OCI-LY3 (cell line): ENCODE measurements at regions not wholly inside any gene's neighbourhood (a gene's known extent, or its start where the extent isn't known, plus 50 kb on each side); places are given as distances from the start of the nearest gene placed in this dataset.

Experiments used
- H2AFZ ChIP-seq: fragments of 200-600, 300-600 bp; shearing (Covaris generic); 2 replicates; pipeline ENCODE4 v1.6.0; 2014; ENCODE audit warnings: antibody characterized with exemption, low read depth, low read length
- H3K27ac ChIP-seq: fragments of 200-600, 300-600 bp; sonication (generic); 2 replicates; pipeline ENCODE4 v1.5.1; 2014; ENCODE audit warnings: mild to moderate bottlenecking, low read length, moderate library complexity, mixed read lengths
- H3K27me3 ChIP-seq: fragments of 200-600, 300-600 bp; sonication (generic); 2 replicates; pipeline ENCODE4 v1.6.1; 2014; ENCODE audit warnings: low read depth, low read length, mixed read lengths
- H3K36me3 ChIP-seq: fragments of 200-600, 300-600 bp; sonication (generic); replicated peaks from 2 replicates; pipeline ENCODE3; 2014; ENCODE audit warnings: low read depth, low read length, mixed read lengths
- H3K4me1 ChIP-seq: fragments of 300-600, 200-600 bp; sonication (generic); 2 replicates; pipeline ENCODE4 v1.6.1; 2014; ENCODE audit warnings: low read length, mixed read lengths
- H3K4me2 ChIP-seq: fragments of 200-600, 300-600 bp; sonication (generic); 2 replicates; pipeline ENCODE4 v1.6.1; 2014; ENCODE audit warnings: low read length, mixed read lengths
- H3K4me3 ChIP-seq: fragments of 300-600, 200-600 bp; sonication (generic); 2 replicates; pipeline ENCODE4 v1.5.1; 2014; ENCODE audit warnings: antibody characterized with exemption, mild to moderate bottlenecking, low read length, moderate library complexity
- H3K79me2 ChIP-seq: fragments of 300-600, 200-600 bp; shearing (Covaris generic); 2 replicates; pipeline ENCODE4 v1.6.1; 2014; ENCODE audit warnings: mild to moderate bottlenecking, low read length, mixed read lengths
- H3K9ac ChIP-seq: fragments of 300-600, 200-600 bp; shearing (Covaris generic); 2 replicates; pipeline ENCODE4 v1.6.0; 2014; ENCODE audit warnings: mild to moderate bottlenecking, low read length, moderate library complexity
- H3K9me3 ChIP-seq: fragments of 200-600, 300-600 bp; shearing (Covaris generic); 2 replicates; pipeline ENCODE4 v1.6.1; 2014; ENCODE audit warnings: low read length, mixed read lengths; ENCODE audit not compliant: insufficient read depth
- H4K20me1 ChIP-seq: fragments of 200-600, 300-600 bp; sonication (generic); 2 replicates; pipeline ENCODE4 v1.6.1; 2016; ENCODE audit warnings: low read length, mixed read lengths; ENCODE audit not compliant: insufficient read depth
- CTCF ChIP-seq: fragments of 200-600, 300-600 bp; sonication (generic); IDR thresholded peaks from 2 replicates; pipeline ENCODE4 v1.5.1; 2014; ENCODE audit warnings: antibody characterized with exemption, low read length, low read depth
- EZH2phosphoT487 ChIP-seq: fragments of 200-600 bp; shearing (Covaris generic); IDR thresholded peaks from 2 replicates; pipeline ENCODE4 v1.6.1; 2018; ENCODE audit warnings: antibody characterized with exemption, mixed run types, low read depth

- no peaks in the 10 kb centered on the region for H3K9me3 ChIP-seq
- TF ChIP-seq CTCF, result no peak
- no peak for TF ChIP-seq EZH2phosphoT487
- H3K27ac ChIP-seq, result no peak overlapping the region
These were observed 139.4 kb downstream of the OAT start for GRCh38 chr10:124279298-124279697.

GRCh38 chr10:124278356-124278755 is 140.4 kb downstream of the OAT start:
- TF ChIP-seq CTCF, result no peak
- no peak for TF ChIP-seq EZH2phosphoT487
- H3K27ac ChIP-seq, result no peak overlapping the region

More at GRCh38 chr10:124279298-124279697, 139.4 kb downstream of the OAT start:
- H4K20me1 ChIP-seq, result no peaks in the 10 kb centered on the region
- H3K4me1 ChIP-seq, result no peaks in the 10 kb centered on the region
- no peaks in the 10 kb centered on the region for H3K27me3 ChIP-seq
- H3K79me2 ChIP-seq, result no peaks in the 10 kb centered on the region
- H3K9ac ChIP-seq, result no peak overlapping the region
- H3K4me2 ChIP-seq, result no peak overlapping the region
- H2AFZ ChIP-seq, result no peak overlapping the region
- no peaks in the 10 kb centered on the region for H3K36me3 ChIP-seq
- no peak overlapping the region for H3K4me3 ChIP-seq

GRCh38 chr10:124273141-124273540 is 145.6 kb downstream of the OAT start:
- H3K4me2 ChIP-seq, result no peak overlapping the region
- no peaks in the 10 kb centered on the region for H4K20me1 ChIP-seq
- no peaks in the 10 kb centered on the region for H3K36me3 ChIP-seq
- H2AFZ ChIP-seq, result no peak overlapping the region
- no peaks in the 10 kb centered on the region for H3K4me1 ChIP-seq
- no peaks in the 10 kb centered on the region for H3K79me2 ChIP-seq
- H3K4me3 ChIP-seq, result no peak overlapping the region
- H3K9me3 ChIP-seq, result no peaks in the 10 kb centered on the region
- H3K9ac ChIP-seq, result no peak overlapping the region
- H3K27ac ChIP-seq, result no peak overlapping the region
- TF ChIP-seq CTCF, result no peak
- TF ChIP-seq EZH2phosphoT487, result no peak
- H3K27me3 ChIP-seq, result no peaks in the 10 kb centered on the region

More at GRCh38 chr10:124278356-124278755, 140.4 kb downstream of the OAT start:
- Histone ChIP-seq H3K4me1 (no peaks in the 10 kb centered on the region), H3K9me3 (no peaks in the 10 kb centered on the region), H3K27me3 (no peaks in the 10 kb centered on the region), H3K9ac (no peak overlapping the region), H3K79me2 (no peaks in the 10 kb centered on the region), H4K20me1 (no peaks in the 10 kb centered on the region), H2AFZ (no peak overlapping the region), H3K36me3 (no peaks in the 10 kb centered on the region), H3K4me3 (no peak overlapping the region), H3K4me2 (no peak overlapping the region)

- H3K4me2 ChIP-seq, result no peak overlapping the region
These were observed 147.0 kb downstream of the OAT start for GRCh38 chr10:124271676-124272075.

More at GRCh38 chr10:124271676-124272075, 147.0 kb downstream of the OAT start:
- Histone ChIP-seq H3K4me1 (no peaks in the 10 kb centered on the region), H3K27me3 (no peaks in the 10 kb centered on the region), H3K36me3 (no peaks in the 10 kb centered on the region), H4K20me1 (no peaks in the 10 kb centered on the region), H2AFZ (no peak overlapping the region), H3K4me3 (no peak overlapping the region), H3K9me3 (no peaks in the 10 kb centered on the region), H3K27ac (no peak overlapping the region), H3K9ac (no peak overlapping the region), H3K79me2 (no peaks in the 10 kb centered on the region)
- no peak for TF ChIP-seq CTCF
- TF ChIP-seq EZH2phosphoT487, result no peak
